Stomach (tissue), 8 donors: ENCODE measurements at regions not wholly inside any gene's neighbourhood (a gene's known extent, or its start where the extent isn't known, plus 50 kb on each side); places are given as distances from the start of the nearest gene placed in this dataset.

Experiments used
- DNase-seq, 2 donors: peaks; one replicate each; pipeline versions ENCODE4 v3.0.0 to v3.0.0-alpha.2; 2013 to 2019
- H3K27ac ChIP-seq, 5 donors: fragments of 200-600 bp in 4 of 5; sonication (generic) in 4 of 5; one replicate each; pipeline ENCODE4 v1.5.1; 2013 to 2019; ENCODE audit warnings: mild to moderate bottlenecking in 1 of 5, moderate library complexity in 1 of 5
- H3K27me3 ChIP-seq, 3 donors: fragments of 200-600 bp; sonication (generic); one replicate each; pipeline ENCODE4 v1.5.1; 2017 to 2019; ENCODE audit warnings: mixed run types in 1 of 3
- H3K36me3 ChIP-seq, 4 donors: fragments of 200-600 bp; sonication (generic); 1 replicate in 3 of 4; 2 replicates in 1 of 4; pipeline ENCODE4 v1.5.1; 2016 to 2019
- H3K4me1 ChIP-seq, 4 donors: fragments of 200-600 bp; sonication (generic); one replicate each; pipeline ENCODE4 v1.5.1; 2016 to 2019
- H3K4me3 ChIP-seq, 4 donors: fragments of 200-600 bp; sonication (generic) in 3 of 4; one replicate each; pipeline ENCODE4 v1.5.1; 2016 to 2019; ENCODE audit warnings: mild to moderate bottlenecking in 1 of 4
- H3K9me3 ChIP-seq, 4 donors: fragments of 200-600 bp; sonication (generic); one replicate each; pipeline ENCODE4 v1.5.1; 2016 to 2019
- CTCF ChIP-seq, 7 experiments: fragments of 450-650 bp in 4 of 7; fragments of 200-600 bp in 3 of 7; sonication (generic) in 3 of 7; IDR thresholded peaks; one replicate each; pipeline ENCODE4 v1.5.1; 2016 to 2019; ENCODE audit warnings: antibody characterized with exemption in 7 of 7, control low read depth in 2 of 7, mild to moderate bottlenecking in 1 of 7
- EP300 ChIP-seq: sonication (generic); formaldehyde crosslinking; IDR thresholded peaks from one replicate; pipeline ENCODE4 v1.6.1; 2017; ENCODE audit warnings: antibody characterized with exemption
- POLR2A ChIP-seq, 4 donors: fragments of 450-650 bp; IDR thresholded peaks; one replicate each; pipeline ENCODE4 v1.6.1; 2016; ENCODE audit warnings: antibody characterized with exemption in 4 of 4, control low read depth in 2 of 4, mild to moderate bottlenecking in 1 of 4, moderate library complexity in 1 of 4
- POLR2AphosphoS5 ChIP-seq, 3 donors: sonication (generic); formaldehyde crosslinking; IDR thresholded peaks; one replicate each; pipeline ENCODE4 v1.6.1; 2016; ENCODE audit warnings: antibody characterized with exemption in 3 of 3
- WGBS, 5 donors: extraction: QIAGEN DNeasy Blood & Tissue Kit in 3 of 5; methylation state at CpG; one replicate each; pipeline versions ENCODE4 v1.1.5 to v1.1.7; 2013 to 2018; 5-methylcytosine and 5-hydroxymethylcytosine counted together
- intact Hi-C: fragments of 100-400 bp; cut with DNase I; formaldehyde crosslinking; loops from one replicate; pipeline ENCODE4 v1.15.1; 2023; ENCODE audit warnings: low total_unique reads
- donor health status: healthy with polysubstance abuse.
- donor health status: Bipolar disorder and iron deficiency.
- donor health status: healthy.

GRCh38 chr16:76199681-76200220 is 77.5 kb upstream of the CNTNAP4 start:
- Histone ChIP-seq H3K9me3 (peaks cover 0 to 3% (median 0%) of the 10 kb centered on the region in 4 donors), H3K27ac (no peak overlapping the region), H3K4me3 (no peak overlapping the region), H3K4me1 (peaks cover 0 to 11% (median 0%) of the 10 kb centered on the region in 4 donors), H3K36me3 (no peaks in the 10 kb centered on the region), H3K27me3 (no peaks in the 10 kb centered on the region)
- WGBS, 5 donors: 65 to 83% (median 67%) methylated on average over 4 of the region's 4 CpGs
- TF ChIP-seq POLR2AphosphoS5 (IDR thresholded peaks at IDR 0.05): no peak
- TF ChIP-seq CTCF (IDR thresholded peaks at IDR 0.05): no peak
- no peak for TF ChIP-seq POLR2A (IDR thresholded peaks at IDR 0.05)
- TF ChIP-seq EP300: no peak
- intact Hi-C loops: no loop called here
- no peak for DNase-seq

- no peaks in the 10 kb centered on the region for H3K36me3 ChIP-seq
- WGBS, 5 donors: 53 to 74% (median 64%) methylated on average over 2 of the region's 2 CpGs
- peaks cover 0 to 5% (median 2%) of the 10 kb centered on the region in 4 donors for H3K9me3 ChIP-seq
- no peak for TF ChIP-seq POLR2AphosphoS5 (IDR thresholded peaks at IDR 0.05)
- TF ChIP-seq CTCF (IDR thresholded peaks at IDR 0.05): no peak
- TF ChIP-seq EP300: no peak
- TF ChIP-seq POLR2A (IDR thresholded peaks at IDR 0.05): no peak
- no peak overlapping the region for H3K27ac ChIP-seq
- no peaks in the 10 kb centered on the region for H3K27me3 ChIP-seq
- H3K4me1 ChIP-seq: no peaks in the 10 kb centered on the region
- no peak for DNase-seq
- H3K4me3 ChIP-seq: no peak overlapping the region
- intact Hi-C loops: no loop called here
These were observed 75.8 kb upstream of the CNTNAP4 start for GRCh38 chr16:76201385-76201784.

GRCh38 chr16:76204249-76204648 is 73.0 kb upstream of the CNTNAP4 start:
- TF ChIP-seq POLR2A (IDR thresholded peaks at IDR 0.05) (no peak), POLR2AphosphoS5 (IDR thresholded peaks at IDR 0.05) (no peak), CTCF (IDR thresholded peaks at IDR 0.05) (no peak), EP300 (no peak)
- Histone ChIP-seq H3K27ac (no peak overlapping the region), H3K36me3 (no peaks in the 10 kb centered on the region), H3K4me3 (no peak overlapping the region), H3K4me1 (no peaks in the 10 kb centered on the region), H3K27me3 (no peaks in the 10 kb centered on the region), H3K9me3 (peaks cover 0 to 5% (median 2%) of the 10 kb centered on the region in 4 donors)
- WGBS, 5 donors: 39 to 73% (median 54%) methylated on average over 2 of the region's 2 CpGs
- no peak for DNase-seq
- intact Hi-C loops: no loop called here

DNA sequence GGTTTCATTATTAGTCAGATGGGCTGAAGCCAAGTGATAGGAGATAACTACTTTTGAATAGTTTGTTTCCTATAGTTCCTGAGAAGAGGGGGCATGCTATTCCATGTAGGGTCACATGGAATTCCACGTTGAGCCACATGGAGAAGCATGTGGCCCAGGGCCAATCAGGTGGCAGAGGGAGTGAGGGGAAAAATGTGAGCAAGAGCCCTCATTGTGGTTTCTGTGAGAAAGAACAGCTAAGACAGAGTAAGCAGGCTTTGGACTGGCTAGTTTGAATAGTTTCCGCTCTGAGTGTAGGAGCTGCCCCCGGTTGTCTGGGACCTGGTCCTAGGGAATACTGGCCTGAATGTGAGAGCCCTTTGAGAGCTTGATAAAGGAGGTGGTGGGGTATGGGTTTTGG is 69.9 kb upstream of the CNTNAP4 start:
- WGBS, 5 donors: 33 to 60% (median 48%) methylated on average over 3 of the region's 3 CpGs
- H3K36me3 ChIP-seq: no peaks in the 10 kb centered on the region
- no peak for DNase-seq
- no peaks in the 10 kb centered on the region for H3K27me3 ChIP-seq
- TF ChIP-seq POLR2A (IDR thresholded peaks at IDR 0.05) (no peak), EP300 (no peak), POLR2AphosphoS5 (IDR thresholded peaks at IDR 0.05) (no peak), CTCF (IDR thresholded peaks at IDR 0.05) (no peak)
- intact Hi-C loops: no loop called here
- no peak overlapping the region for H3K4me3 ChIP-seq
- H3K27ac ChIP-seq: no peak overlapping the region
- H3K4me1 ChIP-seq: no peaks in the 10 kb centered on the region
- peaks cover 0 to 5% (median 2%) of the 10 kb centered on the region in 4 donors for H3K9me3 ChIP-seq
